Calu3 (cell line): ENCODE measurements at regions not wholly inside any gene's neighbourhood (a gene's known extent, or its start where the extent isn't known, plus 50 kb on each side); places are given as distances from the start of the nearest gene placed in this dataset.

ENCODE experiments used
- BruUV-seq: library from RNA; stranded (reverse); fragments of 400-500 nt; replicated peaks from 2 replicates; lab custom pipeline; 2021; lab: Mats Ljungman, UMichigan
- CTCF ChIA-PET: fragments of 300-600 bp; sonication (Branson Sonifier 250); formaldehyde crosslinking; loops from one replicate; lab custom pipeline; 2022; ENCODE audit warnings: antibody characterized with exemption; lab: Charles Lee
- DNase-seq: peaks from one replicate; pipeline ENCODE4 v3.0.0; 2022
- H3K27ac Mint-ChIP-seq: one replicate; pipeline ENCODE4 v1.8.0; 2022; ENCODE audit warnings: mixed read lengths; ENCODE audit not compliant: unreplicated experiment
- H3K27me3 Mint-ChIP-seq: one replicate; pipeline ENCODE4 v1.8.0; 2022; ENCODE audit warnings: mixed read lengths; ENCODE audit not compliant: unreplicated experiment
- H3K36me3 Mint-ChIP-seq: one replicate; pipeline ENCODE4 v1.8.0; 2022; ENCODE audit warnings: mild to moderate bottlenecking, moderate library complexity, mixed read lengths; ENCODE audit not compliant: insufficient read depth, unreplicated experiment
- H3K4me1 Mint-ChIP-seq: one replicate; pipeline ENCODE4 v1.8.0; 2022; ENCODE audit warnings: mild to moderate bottlenecking, low read depth, mixed read lengths; ENCODE audit not compliant: unreplicated experiment
- H3K4me3 Mint-ChIP-seq: one replicate; pipeline ENCODE4 v1.8.0; 2022; ENCODE audit warnings: mild to moderate bottlenecking, low read depth, moderate library complexity, mixed read lengths; ENCODE audit not compliant: unreplicated experiment
- H3K9me3 Mint-ChIP-seq: one replicate; pipeline ENCODE4 v1.8.0; 2022; ENCODE audit warnings: low read depth, mixed read lengths; ENCODE audit not compliant: unreplicated experiment
- intact Hi-C: fragments of 100-400 bp; cut with micrococcal nuclease; formaldehyde crosslinking; loops from one replicate; pipeline ENCODE4 v1.10.0; 2022; ENCODE audit not compliant: unreplicated experiment
- TF ChIP-seq, protein P1 (sequence below): fragments of 200-600 bp; IDR thresholded peaks from one replicate; pipeline ENCODE4 v1.8.0; 2022; ENCODE audit warnings: antibody characterized with exemption; ENCODE audit not compliant: unreplicated experiment

DNA sequence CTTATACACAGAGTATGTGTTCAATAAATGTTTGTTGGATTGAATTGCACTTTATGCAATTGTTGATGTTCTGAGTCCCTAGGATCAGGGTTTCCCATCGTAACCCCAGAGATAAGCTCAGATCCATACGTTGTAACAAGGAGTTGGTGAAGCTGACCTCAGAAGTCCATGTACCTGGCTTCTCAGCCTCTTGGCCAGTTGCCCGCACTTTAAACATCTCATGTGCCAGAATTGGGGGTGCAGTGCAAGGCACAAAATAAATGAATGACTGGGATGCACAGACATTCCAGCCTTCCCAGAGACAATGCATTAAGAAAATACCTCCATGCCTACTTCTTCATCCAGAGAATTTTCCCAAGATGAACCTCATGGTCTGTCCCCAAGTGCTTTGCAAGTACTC, 142.9 kb upstream of the IL12A start:
- H3K4me3 Mint-ChIP-seq: no peak overlapping the region
- TF ChIP-seq, protein P1, sequence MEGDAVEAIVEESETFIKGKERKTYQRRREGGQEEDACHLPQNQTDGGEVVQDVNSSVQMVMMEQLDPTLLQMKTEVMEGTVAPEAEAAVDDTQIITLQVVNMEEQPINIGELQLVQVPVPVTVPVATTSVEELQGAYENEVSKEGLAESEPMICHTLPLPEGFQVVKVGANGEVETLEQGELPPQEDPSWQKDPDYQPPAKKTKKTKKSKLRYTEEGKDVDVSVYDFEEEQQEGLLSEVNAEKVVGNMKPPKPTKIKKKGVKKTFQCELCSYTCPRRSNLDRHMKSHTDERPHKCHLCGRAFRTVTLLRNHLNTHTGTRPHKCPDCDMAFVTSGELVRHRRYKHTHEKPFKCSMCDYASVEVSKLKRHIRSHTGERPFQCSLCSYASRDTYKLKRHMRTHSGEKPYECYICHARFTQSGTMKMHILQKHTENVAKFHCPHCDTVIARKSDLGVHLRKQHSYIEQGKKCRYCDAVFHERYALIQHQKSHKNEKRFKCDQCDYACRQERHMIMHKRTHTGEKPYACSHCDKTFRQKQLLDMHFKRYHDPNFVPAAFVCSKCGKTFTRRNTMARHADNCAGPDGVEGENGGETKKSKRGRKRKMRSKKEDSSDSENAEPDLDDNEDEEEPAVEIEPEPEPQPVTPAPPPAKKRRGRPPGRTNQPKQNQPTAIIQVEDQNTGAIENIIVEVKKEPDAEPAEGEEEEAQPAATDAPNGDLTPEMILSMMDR: no peak
- no TSS peak for BruUV-seq
- CTCF ChIA-PET: no interaction called here
- no peaks in the 10 kb centered on the region for H3K27me3 Mint-ChIP-seq
- no peak overlapping the region for H3K27ac Mint-ChIP-seq
- no peaks in the 10 kb centered on the region for H3K9me3 Mint-ChIP-seq
- intact Hi-C loops: no loop called here
- no peaks in the 10 kb centered on the region for H3K36me3 Mint-ChIP-seq
- no peaks in the 10 kb centered on the region for H3K4me1 Mint-ChIP-seq
- no peak for DNase-seq

DNA sequence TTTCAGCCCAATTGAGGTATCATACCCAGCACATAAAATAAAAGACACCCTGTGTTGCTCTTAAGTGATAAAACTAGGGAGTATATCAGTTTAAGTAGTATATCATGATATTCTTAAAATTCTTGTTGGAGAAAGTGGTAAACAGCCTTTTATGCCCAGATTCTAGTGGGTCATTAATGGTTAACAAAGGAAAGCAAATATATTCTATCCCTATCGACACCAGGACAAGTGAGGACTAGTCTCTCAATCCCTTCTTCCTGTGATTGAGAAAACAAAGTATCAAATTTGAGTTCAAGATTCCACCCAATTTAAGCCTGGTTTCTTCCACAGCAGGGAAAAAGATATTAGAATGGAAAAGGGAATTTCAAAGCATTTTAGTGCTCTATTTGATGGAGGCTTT, 142.4 kb upstream of the IL12A start:
- no peak overlapping the region for H3K4me3 Mint-ChIP-seq
- H3K27me3 Mint-ChIP-seq: no peaks in the 10 kb centered on the region
- no peak overlapping the region for H3K27ac Mint-ChIP-seq
- no peaks in the 10 kb centered on the region for H3K9me3 Mint-ChIP-seq
- intact Hi-C loops: no loop called here
- no peaks in the 10 kb centered on the region for H3K4me1 Mint-ChIP-seq
- TF ChIP-seq, protein P1: no peak
- no peaks in the 10 kb centered on the region for H3K36me3 Mint-ChIP-seq
- BruUV-seq: no TSS peak
- CTCF ChIA-PET: no interaction called here
- DNase-seq: no peak

DNA sequence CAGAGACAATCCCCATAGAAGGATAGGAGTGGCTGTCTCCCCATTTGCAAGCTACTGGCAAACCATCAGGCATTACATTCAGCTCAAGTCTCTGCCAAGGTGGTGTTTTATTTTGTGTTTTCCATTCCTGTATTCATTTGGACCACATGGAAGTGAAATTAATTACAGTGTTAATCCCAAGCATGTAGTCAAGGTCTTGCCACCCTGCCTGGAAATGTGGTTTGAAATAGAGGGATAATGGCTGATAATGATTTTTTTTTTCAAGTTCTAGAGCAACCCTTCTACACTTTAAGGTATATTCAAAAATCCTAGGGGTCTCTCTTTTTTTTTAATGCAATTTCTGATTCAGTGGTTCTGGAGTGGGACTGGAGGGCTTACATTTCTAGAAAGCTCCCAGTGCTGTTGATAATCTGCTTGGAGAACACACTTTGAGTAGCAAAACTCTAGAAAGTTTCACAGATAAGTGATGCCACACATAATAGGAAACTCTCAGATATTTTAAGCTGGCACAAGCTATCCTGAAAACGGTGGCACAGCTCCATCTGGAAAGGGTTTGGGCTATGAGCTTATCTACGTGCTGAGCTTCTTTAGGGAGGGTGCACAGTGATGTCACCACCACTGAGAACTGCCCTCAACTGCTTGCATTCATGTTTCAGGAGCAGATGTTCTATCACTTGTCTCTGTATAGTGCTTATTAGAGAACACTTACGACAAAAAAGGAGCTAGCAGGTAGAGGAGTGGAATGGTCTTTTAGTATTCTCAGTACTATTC, 140.1 kb upstream of the IL12A start:
- BruUV-seq: no TSS peak
- no peak overlapping the region for H3K4me3 Mint-ChIP-seq
- peaks cover 21% of the 10 kb centered on the region for H3K4me1 Mint-ChIP-seq
- DNase-seq: no peak
- H3K27ac Mint-ChIP-seq: no peak overlapping the region
- H3K36me3 Mint-ChIP-seq: no peaks in the 10 kb centered on the region
- CTCF ChIA-PET: interaction anchor here (0.6 to 1.5 kb wide), 5 partner anchors 27 to 936 kb away, joined by 3 to 4 read pairs (median 3); no protein-coding TSS in a partner anchor
- TF ChIP-seq, protein P1: no peak
- H3K27me3 Mint-ChIP-seq: no peaks in the 10 kb centered on the region
- intact Hi-C loops: no loop called here
- no peaks in the 10 kb centered on the region for H3K9me3 Mint-ChIP-seq

DNA sequence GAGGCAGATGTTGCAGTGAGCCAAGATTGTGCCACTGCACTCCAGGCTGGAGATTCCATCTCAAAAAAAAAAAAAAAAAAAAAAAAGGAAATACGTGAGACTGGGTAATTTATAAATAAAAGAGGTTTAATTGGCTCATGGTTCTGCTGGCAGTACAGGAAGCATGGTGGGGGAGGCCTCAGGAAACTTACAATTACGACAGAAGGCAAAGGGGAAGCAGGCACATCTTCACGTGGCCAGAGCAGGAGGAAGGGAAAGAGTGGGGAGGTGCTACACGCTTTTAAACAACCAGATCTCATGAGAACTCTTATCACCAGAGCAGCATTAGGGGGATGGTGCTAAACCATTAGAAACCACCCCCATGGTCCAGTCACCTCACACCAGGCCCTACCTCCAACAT, 138.2 kb upstream of the IL12A start:
- Mint-ChIP-seq H3K4me1 (peaks cover 34% of the 10 kb centered on the region), H3K27me3 (no peaks in the 10 kb centered on the region), H3K36me3 (no peaks in the 10 kb centered on the region), H3K4me3 (no peak overlapping the region), H3K9me3 (no peaks in the 10 kb centered on the region), H3K27ac (no peak overlapping the region)
- CTCF ChIA-PET: interaction anchor here (0.8 kb wide), 1 partner anchor 15 kb away, joined by 3 read pairs; no protein-coding TSS in a partner anchor
- intact Hi-C loops: no loop called here
- TF ChIP-seq, protein P1: no peak
- BruUV-seq: no TSS peak
- DNase-seq: no peak
